GM06990 (cell line): ENCODE measurements at regions not wholly inside any gene's neighbourhood (a gene's known extent, or its start where the extent isn't known, plus 50 kb on each side); places are given as distances from the start of the nearest gene placed in this dataset.

Source experiments
- DNase-seq: peaks from one replicate; pipeline ENCODE4 v3.0.0-alpha.2; 2011; ENCODE audit not compliant: insufficient read length; ENCODE audit errors: extremely low read depth
- H3K27me3 ChIP-seq: replicated peaks from 2 replicates; pipeline ENCODE4 v1.6.0; 2011; ENCODE audit warnings: low read length; ENCODE audit not compliant: control insufficient read depth, insufficient read depth
- H3K36me3 ChIP-seq: 2 replicates; pipeline ENCODE4 v1.5.1; 2011; ENCODE audit warnings: low read length; ENCODE audit not compliant: control insufficient read depth, insufficient read depth
- H3K4me3 ChIP-seq: replicated peaks from 2 replicates; pipeline ENCODE4 v1.5.1; 2011; ENCODE audit warnings: low read depth, mild to moderate bottlenecking, control low read depth, low read length
- TF ChIP-seq, protein P1 (sequence below): IDR thresholded peaks from 2 replicates; pipeline ENCODE4 v1.5.1; 2011; ENCODE audit warnings: low read length, control low read depth, mild to moderate bottlenecking, inconsistent platforms; ENCODE audit not compliant: insufficient read depth, poor library complexity, severe bottlenecking

GRCh38 chr1:213414346-213414745 is 363.3 kb downstream of the RPS6KC1 start:
- no peak for DNase-seq
- Histone ChIP-seq H3K36me3 (no peaks in the 10 kb centered on the region), H3K4me3 (no peak overlapping the region), H3K27me3 (no peaks in the 10 kb centered on the region; the same call in none of the 2 replicates)
- TF ChIP-seq, protein P1, sequence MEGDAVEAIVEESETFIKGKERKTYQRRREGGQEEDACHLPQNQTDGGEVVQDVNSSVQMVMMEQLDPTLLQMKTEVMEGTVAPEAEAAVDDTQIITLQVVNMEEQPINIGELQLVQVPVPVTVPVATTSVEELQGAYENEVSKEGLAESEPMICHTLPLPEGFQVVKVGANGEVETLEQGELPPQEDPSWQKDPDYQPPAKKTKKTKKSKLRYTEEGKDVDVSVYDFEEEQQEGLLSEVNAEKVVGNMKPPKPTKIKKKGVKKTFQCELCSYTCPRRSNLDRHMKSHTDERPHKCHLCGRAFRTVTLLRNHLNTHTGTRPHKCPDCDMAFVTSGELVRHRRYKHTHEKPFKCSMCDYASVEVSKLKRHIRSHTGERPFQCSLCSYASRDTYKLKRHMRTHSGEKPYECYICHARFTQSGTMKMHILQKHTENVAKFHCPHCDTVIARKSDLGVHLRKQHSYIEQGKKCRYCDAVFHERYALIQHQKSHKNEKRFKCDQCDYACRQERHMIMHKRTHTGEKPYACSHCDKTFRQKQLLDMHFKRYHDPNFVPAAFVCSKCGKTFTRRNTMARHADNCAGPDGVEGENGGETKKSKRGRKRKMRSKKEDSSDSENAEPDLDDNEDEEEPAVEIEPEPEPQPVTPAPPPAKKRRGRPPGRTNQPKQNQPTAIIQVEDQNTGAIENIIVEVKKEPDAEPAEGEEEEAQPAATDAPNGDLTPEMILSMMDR: no peak

- DNase-seq: no peak
- H3K36me3 ChIP-seq: no peaks in the 10 kb centered on the region
- no peak overlapping the region for H3K4me3 ChIP-seq
- H3K27me3 ChIP-seq: no peaks in the 10 kb centered on the region; the same call in none of the 2 replicates
- TF ChIP-seq, protein P1: no peak
Observed at GRCh38 chr1:213414911-213415310, 363.9 kb downstream of the RPS6KC1 start.

GRCh38 chr1:213415691-213416380 is 364.8 kb downstream of the RPS6KC1 start:
- H3K27me3 ChIP-seq: no peaks in the 10 kb centered on the region; the same call in 1 of the 2 replicates
- no peak for DNase-seq
- no peak overlapping the region for H3K4me3 ChIP-seq
- no peaks in the 10 kb centered on the region for H3K36me3 ChIP-seq
- TF ChIP-seq, protein P1: no peak

DNA sequence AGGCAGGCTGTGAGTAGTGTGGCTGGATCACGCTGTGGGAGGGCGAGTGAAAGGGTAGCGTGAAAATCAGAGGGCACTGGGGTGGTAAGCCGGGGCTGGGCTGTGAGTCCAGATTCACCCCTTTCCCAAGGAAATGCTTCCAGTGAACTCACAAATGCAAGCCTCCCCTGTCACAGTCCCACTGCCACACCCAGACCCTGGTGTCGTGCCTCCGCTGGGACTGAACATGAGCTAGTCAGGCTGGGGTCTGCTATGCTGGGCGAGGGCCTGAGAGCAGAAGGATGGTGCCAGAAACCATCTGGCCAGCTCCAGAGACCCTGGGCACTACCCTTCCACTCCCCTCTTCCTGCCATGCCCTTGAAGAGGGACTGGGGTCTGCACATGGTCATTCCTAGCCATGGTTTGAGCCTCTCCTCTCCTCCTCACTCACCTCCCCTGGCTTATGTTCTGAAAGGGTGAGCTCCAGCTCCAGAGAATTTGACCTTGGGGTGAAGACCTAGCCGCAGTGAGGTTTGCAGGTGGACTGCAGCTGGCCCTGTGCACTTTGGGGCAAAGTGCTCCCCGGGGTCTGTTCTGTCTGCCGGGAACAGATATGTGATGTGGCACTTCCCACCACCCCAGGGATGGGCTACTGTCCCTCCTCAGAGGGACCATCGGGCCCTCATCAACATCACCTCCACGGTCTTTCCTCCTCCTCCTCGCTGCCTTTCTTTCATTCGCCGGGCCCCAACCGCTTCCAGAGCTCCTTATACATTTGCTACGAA is 365.6 kb downstream of the RPS6KC1 start:
- TF ChIP-seq, protein P1: no peak
- Histone ChIP-seq H3K4me3 (no peak overlapping the region), H3K27me3 (no peaks in the 10 kb centered on the region; the same call in 1 of the 2 replicates), H3K36me3 (no peaks in the 10 kb centered on the region)
- no peak for DNase-seq

DNA sequence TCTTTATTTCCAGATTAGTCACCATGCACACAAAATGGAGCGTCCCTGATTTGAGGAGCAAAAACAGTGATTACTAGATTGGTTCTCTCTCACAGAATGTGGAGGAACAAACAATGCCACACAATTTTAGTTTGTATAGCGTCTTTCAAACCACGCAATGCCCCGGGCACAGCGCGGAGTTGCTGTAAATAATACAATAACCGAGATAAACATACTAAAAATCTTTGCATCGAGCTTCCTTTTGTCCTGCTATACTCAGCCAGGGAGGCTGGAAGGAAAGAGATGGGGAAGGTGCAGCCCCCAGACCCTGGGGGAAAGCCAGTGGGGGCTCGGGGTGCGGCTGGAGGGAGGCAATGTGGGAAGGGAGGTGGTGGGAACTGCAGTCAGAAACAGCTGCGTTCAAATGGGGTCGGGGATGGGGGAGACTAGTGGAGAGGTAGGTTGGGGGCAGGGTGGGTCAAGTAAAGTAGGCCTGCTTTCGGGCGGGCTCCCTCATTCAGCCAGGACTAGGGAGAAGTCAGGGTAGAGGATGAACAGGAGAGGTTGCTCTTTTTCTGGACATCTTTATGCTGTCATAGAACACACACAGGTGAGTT is 366.3 kb downstream of the RPS6KC1 start:
- TF ChIP-seq, protein P1: no peak
- no peaks in the 10 kb centered on the region for H3K36me3 ChIP-seq
- no peak for DNase-seq
- no peaks in the 10 kb centered on the region; the same call in 1 of the 2 replicates for H3K27me3 ChIP-seq
- H3K4me3 ChIP-seq: no peak overlapping the region
